Nephron (organoid): ENCODE measurements at regions not wholly inside any gene's neighbourhood (a gene's known extent, or its start where the extent isn't known, plus 50 kb on each side); places are given as distances from the start of the nearest gene placed in this dataset.

ENCODE experiments used
- H3K27ac Mint-ChIP-seq, 3 experiments: 2 replicates each; pipeline ENCODE4 v1.8.0; 2020; ENCODE audit warnings: mixed read lengths in 3 of 3, mild to moderate bottlenecking in 2 of 3, moderate library complexity in 1 of 3
- H3K27me3 Mint-ChIP-seq: 2 replicates; pipeline ENCODE4 v1.8.0; 2021; ENCODE audit warnings: low read depth, mild to moderate bottlenecking, moderate library complexity, mixed read lengths
- H3K36me3 Mint-ChIP-seq: 2 replicates; pipeline ENCODE4 v1.8.0; 2020; ENCODE audit warnings: low read depth, mixed read lengths
- H3K4me1 Mint-ChIP-seq: 2 replicates; pipeline ENCODE4 v1.8.0; 2020; ENCODE audit warnings: mixed read lengths
- H3K4me3 Mint-ChIP-seq, 3 experiments: 2 replicates each; pipeline ENCODE4 v1.8.0; 2020; ENCODE audit warnings: mild to moderate bottlenecking in 3 of 3, mixed read lengths in 3 of 3, moderate library complexity in 2 of 3
- H3K9me3 Mint-ChIP-seq: 2 replicates; pipeline ENCODE4 v1.8.0; 2020; ENCODE audit warnings: mixed read lengths
- CTCF ChIP-seq, 3 experiments: fragments of 200-600 bp; sonication (generic); IDR thresholded peaks; one replicate each; pipeline ENCODE4 v1.5.0; 2021; ENCODE audit warnings: antibody characterized with exemption in 3 of 3; ENCODE audit not compliant: unreplicated experiment in 3 of 3

GRCh38 chr12:67074072-67074471, 195.1 kb upstream of the CAND1 start:
- Mint-ChIP-seq H3K4me3 (no peak overlapping the region), H3K27me3 (peaks cover 16% of the 10 kb centered on the region), H3K9me3 (no peaks in the 10 kb centered on the region), H3K4me1 (peaks cover 18% of the 10 kb centered on the region), H3K27ac (no peak overlapping the region), H3K36me3 (no peaks in the 10 kb centered on the region)
- TF ChIP-seq CTCF (IDR thresholded peaks at IDR 0.05; ENCODE audit: unreplicated experiment in 3 of 3) = no peak

- no peak for TF ChIP-seq CTCF (IDR thresholded peaks at IDR 0.05; ENCODE audit: unreplicated experiment in 3 of 3)
- Mint-ChIP-seq H3K36me3 (no peaks in the 10 kb centered on the region), H3K4me1 (peaks cover 8% of the 10 kb centered on the region), H3K4me3 (no peak overlapping the region), H3K9me3 (no peaks in the 10 kb centered on the region), H3K27ac (no peak overlapping the region), H3K27me3 (peaks cover 15% of the 10 kb centered on the region)
These were observed 191.5 kb upstream of the CAND1 start for GRCh38 chr12:67077617-67078016.

- no peak for TF ChIP-seq CTCF (IDR thresholded peaks at IDR 0.05; ENCODE audit: unreplicated experiment in 3 of 3)
- H3K27ac Mint-ChIP-seq = no peak overlapping the region
- peaks cover 20% of the 10 kb centered on the region for H3K27me3 Mint-ChIP-seq
- H3K4me1 Mint-ChIP-seq = no peaks in the 10 kb centered on the region
- no peak overlapping the region for H3K4me3 Mint-ChIP-seq
- H3K9me3 Mint-ChIP-seq = no peaks in the 10 kb centered on the region
- no peaks in the 10 kb centered on the region for H3K36me3 Mint-ChIP-seq
These were observed 190.2 kb upstream of the CAND1 start for GRCh38 chr12:67078957-67079356.

GRCh38 chr12:67080637-67081036, 188.5 kb upstream of the CAND1 start:
- H3K36me3 Mint-ChIP-seq = no peaks in the 10 kb centered on the region
- H3K4me3 Mint-ChIP-seq = no peak overlapping the region
- H3K9me3 Mint-ChIP-seq = no peaks in the 10 kb centered on the region
- no peak for TF ChIP-seq CTCF (IDR thresholded peaks at IDR 0.05; ENCODE audit: unreplicated experiment in 3 of 3)
- peaks cover 15% of the 10 kb centered on the region for H3K27me3 Mint-ChIP-seq
- no peaks in the 10 kb centered on the region for H3K4me1 Mint-ChIP-seq
- H3K27ac Mint-ChIP-seq = no peak overlapping the region

- peaks cover 15% of the 10 kb centered on the region for H3K27me3 Mint-ChIP-seq
- no peaks in the 10 kb centered on the region for H3K36me3 Mint-ChIP-seq
These were observed 186.9 kb upstream of the CAND1 start for GRCh38 chr12:67082221-67082620.

More at GRCh38 chr12:67082221-67082620, 186.9 kb upstream of the CAND1 start:
- no peak for TF ChIP-seq CTCF (IDR thresholded peaks at IDR 0.05; ENCODE audit: unreplicated experiment in 3 of 3)
- no peaks in the 10 kb centered on the region for H3K4me1 Mint-ChIP-seq
- no peak overlapping the region for H3K4me3 Mint-ChIP-seq
- H3K27ac Mint-ChIP-seq = no peak overlapping the region
- H3K9me3 Mint-ChIP-seq = no peaks in the 10 kb centered on the region
